PC-3 (cell line): ENCODE measurements at regions not wholly inside any gene's neighbourhood (a gene's known extent, or its start where the extent isn't known, plus 50 kb on each side); places are given as distances from the start of the nearest gene placed in this dataset.
"Not testable (repeated sequence)": the region's sequence is repeated elsewhere in the genome, so short reads cannot be mapped to it uniquely, and the experiment has no call there.

Experiments used
- ATAC-seq: fragments of 200-7000 bp; cut with Tn5 transposase; 2 replicates; pipeline ENCODE4 v1.9.1; 2020; ENCODE audit warnings: mild to moderate bottlenecking, moderate library complexity
- BruUV-seq: library from RNA; stranded (reverse); fragments of 400-500 nt; replicated peaks from 2 replicates; lab custom pipeline; 2021; lab: Mats Ljungman, UMichigan
- CTCF ChIA-PET: fragments of 300-600 bp; sonication (Branson Sonifier 250); formaldehyde crosslinking; loops from one replicate; lab custom pipeline; 2022; ENCODE audit warnings: antibody characterized with exemption; lab: Charles Lee
- POLR2A ChIA-PET: fragments of 300-600 bp; sonication (Branson Sonifier 250); formaldehyde crosslinking; loops from one replicate; lab custom pipeline; 2022; ENCODE audit warnings: antibody characterized with exemption; ENCODE audit not compliant: unreplicated experiment; lab: Charles Lee
- DNase-seq: peaks from one replicate; pipeline ENCODE4 v3.0.0-alpha.2; 2015
- H2AFZ ChIP-seq: fragments of 300-600 bp; sonication (generic); 2 replicates; pipeline ENCODE4 v1.6.0; 2016; ENCODE audit warnings: antibody characterized with exemption, low read length
- H3F3A ChIP-seq: fragments of 300-600 bp; sonication (generic); one replicate; pipeline ENCODE4 v1.6.0; 2017; ENCODE audit warnings: antibody characterized with exemption, low read length, control low read depth, mild to moderate bottlenecking; ENCODE audit not compliant: unreplicated experiment
- H3K27ac ChIP-seq: fragments of 300-600 bp; sonication (generic); 2 replicates; pipeline ENCODE4 v1.5.1; 2016; ENCODE audit warnings: mild to moderate bottlenecking, low read length
- H3K27me3 ChIP-seq: fragments of 300-600 bp; sonication (generic); 2 replicates; pipeline ENCODE4 v1.6.1; 2016; ENCODE audit warnings: low read length, mixed read lengths
- H3K36me3 ChIP-seq: fragments of 300-600 bp; sonication (generic); 2 replicates; pipeline ENCODE4 v1.6.1; 2016; ENCODE audit warnings: low read depth, mixed run types, low read length, mixed read lengths
- H3K4me1 ChIP-seq: fragments of 300-600 bp; sonication (generic); 2 replicates; pipeline ENCODE4 v1.5.1; 2016; ENCODE audit warnings: low read length; ENCODE audit not compliant: insufficient read depth
- H3K4me2 ChIP-seq: fragments of 300-600 bp; sonication (generic); 2 replicates; pipeline ENCODE4 v1.6.0; 2016; ENCODE audit warnings: low read length
- H3K4me3 ChIP-seq: fragments of 300-600 bp; sonication (generic); 2 replicates; pipeline ENCODE4 v1.5.1; 2016; ENCODE audit warnings: mild to moderate bottlenecking, low read length, mixed read lengths
- H3K79me2 ChIP-seq: fragments of 300-600 bp; sonication (generic); 2 replicates; pipeline ENCODE4 v1.6.1; 2017; ENCODE audit warnings: low read length, mixed read lengths
- H3K9ac ChIP-seq: fragments of 300-600 bp; sonication (generic); 2 replicates; pipeline ENCODE4 v1.6.0; 2016; ENCODE audit warnings: mild to moderate bottlenecking, low read length
- H3K9me2 ChIP-seq: fragments of 300-600 bp; sonication (generic); replicated peaks from 2 replicates; pipeline ENCODE4 v1.6.1; 2016; ENCODE audit warnings: mixed run types, low read length, mixed read lengths
- H3K9me3 ChIP-seq: fragments of 300-600 bp; sonication (generic); 2 replicates; pipeline ENCODE4 v1.6.1; 2016; ENCODE audit warnings: low read length, mixed read lengths
- H4K20me1 ChIP-seq: fragments of 300-600 bp; sonication (generic); 2 replicates; pipeline ENCODE4 v1.6.1; 2016; ENCODE audit warnings: low read length, mixed read lengths
- CTCF ChIP-seq: fragments of 300-600 bp; sonication (generic); conservative IDR thresholded peaks from 2 replicates; pipeline ENCODE4 v1.5.1; 2017; ENCODE audit warnings: antibody characterized with exemption, low read depth, mild to moderate bottlenecking, low read length
- EZH2 ChIP-seq: fragments of 300-600 bp; sonication (generic); IDR thresholded peaks from one replicate; pipeline ENCODE4 v1.6.1; 2017; ENCODE audit warnings: antibody characterized with exemption, mild to moderate bottlenecking, low read length; ENCODE audit not compliant: unreplicated experiment
- EZH2phosphoT487 ChIP-seq: fragments of 300-600 bp; sonication (generic); IDR thresholded peaks from 2 replicates; pipeline ENCODE4 v1.6.1; 2018; ENCODE audit warnings: mild to moderate bottlenecking, antibody characterized with exemption, low read length, borderline replicate concordance
- intact Hi-C: fragments of 100-400 bp; cut with micrococcal nuclease; formaldehyde crosslinking; loops from 2 replicates; pipeline ENCODE4 v1.9.0; 2023

DNA sequence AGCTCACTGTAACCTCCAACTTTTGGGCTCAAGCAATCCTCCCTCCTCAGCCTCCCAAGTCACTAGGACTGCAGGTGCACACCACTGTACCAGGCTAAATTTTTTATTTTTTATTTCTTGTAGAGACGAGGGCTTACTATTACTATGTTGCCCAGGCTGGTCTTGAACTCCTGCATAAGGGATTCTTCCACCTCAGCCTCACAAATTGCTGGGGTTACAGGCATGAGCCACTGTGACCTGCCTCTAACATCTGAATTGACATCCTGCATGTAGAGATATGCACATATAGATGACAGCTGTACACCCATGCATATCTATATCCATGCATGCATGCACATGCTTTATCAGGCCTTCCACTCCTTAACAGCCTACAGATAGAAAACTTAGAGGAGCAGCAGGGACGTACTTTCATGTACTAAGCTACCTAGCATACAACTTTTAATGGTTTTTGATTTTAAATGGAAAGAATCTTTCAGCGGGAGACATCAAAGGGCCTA, 740.9 kb upstream of the TPTE start:
- Histone ChIP-seq H3K27ac (no peak overlapping the region), H2AFZ (no peak overlapping the region), H3K9me3 (peaks cover 46% of the 10 kb centered on the region), H3K36me3 (no peaks in the 10 kb centered on the region), H3K79me2 (no peaks in the 10 kb centered on the region), H3K4me3 (no peak overlapping the region), H4K20me1 (no peaks in the 10 kb centered on the region), H3K9ac (no peak overlapping the region), H3K4me2 (no peak overlapping the region), H3K4me1 (no peaks in the 10 kb centered on the region), H3F3A (no peaks in the 10 kb centered on the region), H3K9me2 (no peaks in the 10 kb centered on the region), H3K27me3 (no peaks in the 10 kb centered on the region)
- ChIA-PET POLR2A (no interaction called here), CTCF (no interaction called here)
- ATAC-seq: no peak
- no TSS peak for BruUV-seq
- intact Hi-C loops: no loop called here
- no peak for TF ChIP-seq EZH2
- no peak for TF ChIP-seq CTCF
- no peak for TF ChIP-seq EZH2phosphoT487
- DNase-seq: no peak

DNA sequence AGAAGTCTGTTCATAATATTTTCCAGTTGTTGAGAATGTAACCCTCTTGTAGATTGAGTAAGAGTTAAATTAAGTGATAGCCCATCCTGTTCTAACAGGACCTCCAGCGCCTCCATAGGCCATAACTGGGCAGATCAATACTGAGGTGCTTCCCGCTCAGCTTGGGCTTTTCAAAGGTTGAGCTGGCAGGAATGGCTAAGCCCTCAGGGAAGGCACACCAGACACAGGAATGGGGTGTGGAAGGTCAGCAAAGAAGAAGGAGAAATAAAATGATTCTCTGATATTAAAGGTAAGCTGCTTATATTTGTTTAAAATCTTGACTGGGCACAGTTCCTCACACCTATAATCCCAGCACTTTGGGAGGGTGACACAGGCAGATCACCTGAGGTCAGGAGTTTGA, 737.8 kb upstream of the TPTE start:
- intact Hi-C loops, H4K20me1 ChIP-seq, H3K9me2 ChIP-seq, BruUV-seq, H3K4me2 ChIP-seq, H3K4me1 ChIP-seq, H3K27me3 ChIP-seq, H2AFZ ChIP-seq, H3K4me3 ChIP-seq, H3K36me3 ChIP-seq, H3K79me2 ChIP-seq, H3K27ac ChIP-seq, CTCF ChIA-PET, H3F3A ChIP-seq, H3K9ac ChIP-seq, POLR2A ChIA-PET, ATAC-seq, DNase-seq: not testable (repeated sequence)
- H3K9me3 ChIP-seq: peaks cover 57% of the 10 kb centered on the region

DNA sequence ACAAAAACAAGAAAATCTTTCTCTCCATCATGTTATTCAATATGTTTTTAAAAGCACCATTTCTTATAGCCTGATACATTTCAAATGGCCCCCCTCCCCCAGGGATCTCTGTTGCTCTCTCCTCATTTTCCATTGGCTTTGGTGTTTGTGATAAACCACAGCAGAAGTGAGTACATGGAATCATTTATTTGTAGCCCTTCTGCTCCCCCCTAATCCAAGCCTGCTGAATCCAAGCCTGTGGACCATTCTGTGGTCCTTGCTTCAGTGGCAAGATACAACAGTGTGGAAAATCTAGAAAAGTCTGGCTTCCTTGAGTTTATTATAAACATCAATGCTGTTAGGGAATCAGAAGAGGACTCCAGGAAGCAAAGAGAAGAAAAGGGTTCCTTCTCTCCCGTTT, 737.2 kb upstream of the TPTE start:
- H3K4me1 ChIP-seq, CTCF ChIA-PET, H3F3A ChIP-seq, ATAC-seq, H3K27me3 ChIP-seq, intact Hi-C loops, H3K9me2 ChIP-seq, H3K36me3 ChIP-seq, BruUV-seq, H3K9ac ChIP-seq, H4K20me1 ChIP-seq, H3K27ac ChIP-seq, H3K79me2 ChIP-seq, DNase-seq, POLR2A ChIA-PET, H2AFZ ChIP-seq, H3K4me3 ChIP-seq, H3K4me2 ChIP-seq: not testable (repeated sequence)
- H3K9me3 ChIP-seq: peaks cover 55% of the 10 kb centered on the region

DNA sequence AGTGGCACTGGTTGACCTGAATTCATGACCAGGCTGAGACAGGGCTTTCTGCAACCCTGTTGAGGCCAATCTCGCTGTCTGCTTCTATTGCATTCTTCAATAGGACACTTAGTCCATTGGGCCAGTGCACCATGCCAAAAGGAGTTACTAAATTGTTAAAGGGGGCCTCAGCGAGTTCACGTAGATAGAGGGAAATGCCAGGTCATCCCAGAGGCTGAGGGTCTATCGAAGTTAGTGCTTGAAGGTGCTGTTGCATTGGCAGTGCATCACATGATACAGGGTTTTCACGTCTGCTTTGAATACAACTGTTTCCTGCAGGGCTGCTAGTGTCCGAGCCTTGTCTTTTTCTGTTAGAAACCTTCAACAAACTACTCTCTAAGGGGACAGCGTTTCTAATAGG, 735.3 kb upstream of the TPTE start:
- H3K9me2 ChIP-seq, H3K36me3 ChIP-seq, H3K4me2 ChIP-seq, H3K79me2 ChIP-seq, H4K20me1 ChIP-seq, DNase-seq, H3K9ac ChIP-seq, CTCF ChIA-PET, H2AFZ ChIP-seq, H3K27me3 ChIP-seq, H3K4me1 ChIP-seq, ATAC-seq, H3K27ac ChIP-seq, H3K4me3 ChIP-seq, POLR2A ChIA-PET, H3F3A ChIP-seq, intact Hi-C loops, BruUV-seq: not testable (repeated sequence)
- peaks cover 43% of the 10 kb centered on the region for H3K9me3 ChIP-seq

DNA sequence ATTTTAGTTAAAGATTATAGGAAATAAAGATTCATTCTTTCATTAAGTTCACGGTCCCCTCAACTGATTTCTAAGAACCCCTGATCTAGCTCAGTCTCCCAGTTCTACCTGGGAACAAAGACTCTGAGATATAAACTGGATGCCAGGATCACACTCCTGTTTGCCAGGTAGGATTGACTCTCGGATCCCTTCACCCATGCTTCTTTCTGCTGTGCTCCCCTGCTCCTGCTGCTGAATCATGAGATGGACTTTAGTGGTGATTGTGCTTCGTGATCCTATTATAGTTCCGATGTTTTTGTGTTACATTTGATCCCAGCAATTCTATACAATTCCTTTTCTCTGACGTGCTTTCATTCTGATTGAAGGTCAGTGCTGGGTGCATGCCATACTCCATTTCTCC, 733.1 kb upstream of the TPTE start:
- H3K4me3 ChIP-seq, ATAC-seq, DNase-seq, intact Hi-C loops, POLR2A ChIA-PET, H3K36me3 ChIP-seq, H3K4me1 ChIP-seq, H3F3A ChIP-seq, H3K27ac ChIP-seq, CTCF ChIA-PET, H3K9me2 ChIP-seq, H3K9ac ChIP-seq, H3K79me2 ChIP-seq, H3K27me3 ChIP-seq, BruUV-seq, H4K20me1 ChIP-seq, H3K4me2 ChIP-seq, H2AFZ ChIP-seq: not testable (repeated sequence)
- H3K9me3 ChIP-seq: peaks cover 40% of the 10 kb centered on the region

GRCh38 chr21:9790354-9790753, 731.0 kb upstream of the TPTE start:
- H3K79me2 ChIP-seq, H3F3A ChIP-seq, H3K4me2 ChIP-seq, H2AFZ ChIP-seq, H3K4me3 ChIP-seq, H3K27me3 ChIP-seq, H3K9me2 ChIP-seq, ATAC-seq, H3K36me3 ChIP-seq, intact Hi-C loops, H3K4me1 ChIP-seq, DNase-seq, H4K20me1 ChIP-seq, BruUV-seq, H3K9ac ChIP-seq, POLR2A ChIA-PET, H3K27ac ChIP-seq, CTCF ChIA-PET: not testable (repeated sequence)
- peaks cover 42% of the 10 kb centered on the region for H3K9me3 ChIP-seq
